Activated CD4-positive, alpha-beta T cell treated with anti-CD3 and anti-CD28 coated beads, Interleukin-2, amount 10 ng/mL, durations not matched to agents 24 days and 14 days (primary cell): ENCODE measurements at regions not wholly inside any gene's neighbourhood (a gene's known extent, or its start where the extent isn't known, plus 50 kb on each side); places are given as distances from the start of the nearest gene placed in this dataset.

ENCODE experiments used
- DNase-seq: peaks from one replicate; pipeline ENCODE4 v3.0.0; 2022
- H3K27ac Mint-ChIP-seq: one replicate; pipeline ENCODE4 v1.8.0; 2022; ENCODE audit warnings: mild to moderate bottlenecking, mixed read lengths
- H3K27me3 Mint-ChIP-seq: one replicate; pipeline ENCODE4 v1.8.0; 2022; ENCODE audit warnings: mixed read lengths
- H3K36me3 Mint-ChIP-seq: one replicate; pipeline ENCODE4 v1.8.0; 2022; ENCODE audit warnings: low read depth, mild to moderate bottlenecking, mixed read lengths
- H3K4me1 Mint-ChIP-seq: one replicate; pipeline ENCODE4 v1.8.0; 2021; ENCODE audit warnings: mixed read lengths
- H3K4me3 Mint-ChIP-seq: one replicate; pipeline ENCODE4 v1.8.0; 2022; ENCODE audit warnings: mild to moderate bottlenecking, moderate library complexity, mixed read lengths
- H3K9me3 Mint-ChIP-seq: one replicate; pipeline ENCODE4 v1.8.0; 2021; ENCODE audit warnings: mixed read lengths
- intact Hi-C: fragments of 100-400 bp; cut with micrococcal nuclease; formaldehyde crosslinking; loops from one replicate; pipeline ENCODE4 v1.15.1; 2023

DNA sequence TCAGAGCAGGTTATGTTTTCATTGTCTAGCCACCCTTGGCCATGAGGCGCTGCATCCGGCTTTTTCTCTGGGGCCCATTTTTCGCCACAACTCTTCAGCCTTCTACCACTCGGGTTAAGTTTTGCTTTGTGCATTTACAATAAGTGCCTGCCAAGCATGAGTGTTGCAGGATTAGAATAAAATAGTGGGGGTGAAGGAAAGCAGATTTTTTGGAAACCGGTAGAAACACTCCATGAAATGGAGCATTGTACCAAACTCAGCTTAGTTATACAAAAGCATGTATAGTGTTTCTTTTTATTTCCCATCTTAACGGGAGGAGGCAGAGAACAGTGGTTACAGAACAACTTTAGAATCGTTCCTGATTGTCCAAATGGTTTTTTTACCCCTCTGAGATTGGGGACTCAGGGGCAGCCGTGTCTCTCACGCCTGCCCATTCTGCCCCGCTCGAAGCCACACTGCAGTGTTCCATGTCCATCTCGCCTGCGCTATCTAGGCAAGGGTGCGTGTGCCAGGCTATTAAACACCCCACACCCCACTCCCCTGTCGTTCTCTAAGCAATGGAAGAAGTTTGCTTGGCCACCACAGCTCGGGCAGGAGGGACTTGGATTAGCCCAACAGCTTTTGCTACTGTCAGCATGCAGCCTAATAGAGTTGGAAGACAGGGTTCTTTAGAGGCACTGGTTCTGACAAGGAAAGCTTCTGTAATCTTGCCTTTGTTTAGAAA, 268.8 kb upstream of the WWC1 start:
- intact Hi-C loops = no loop called here
- DNase-seq = no peak
- Mint-ChIP-seq H3K4me3 (no peak overlapping the region), H3K27ac (no peak overlapping the region), H3K27me3 (peaks cover 9% of the 10 kb centered on the region), H3K36me3 (no peaks in the 10 kb centered on the region), H3K4me1 (no peaks in the 10 kb centered on the region), H3K9me3 (no peaks in the 10 kb centered on the region)

DNA sequence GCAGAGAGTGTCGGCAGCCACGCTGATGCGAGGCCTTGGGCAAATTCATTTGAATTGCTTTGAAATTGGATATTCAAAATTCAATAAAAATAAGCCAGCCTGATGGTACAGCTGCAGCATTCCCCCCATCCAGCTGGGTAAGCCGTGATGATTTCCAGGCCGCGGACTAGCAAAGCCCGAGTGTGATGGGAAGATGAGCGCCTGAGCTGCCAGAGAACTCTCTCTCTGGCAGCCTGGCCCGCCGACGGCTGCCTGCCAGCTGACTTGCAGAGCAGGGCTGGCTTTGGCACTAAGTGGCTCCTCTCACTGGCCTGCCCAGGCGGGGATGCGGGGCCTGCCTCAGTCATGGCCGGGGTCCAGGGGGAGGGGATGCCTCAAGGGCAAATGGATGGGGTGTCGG, 268.3 kb upstream of the WWC1 start:
- intact Hi-C loops = no loop called here
- H3K36me3 Mint-ChIP-seq = no peaks in the 10 kb centered on the region
- peaks cover 9% of the 10 kb centered on the region for H3K27me3 Mint-ChIP-seq
- no peak for DNase-seq
- no peak overlapping the region for H3K4me3 Mint-ChIP-seq
- no peak overlapping the region for H3K27ac Mint-ChIP-seq
- H3K9me3 Mint-ChIP-seq = no peaks in the 10 kb centered on the region
- H3K4me1 Mint-ChIP-seq = no peaks in the 10 kb centered on the region

DNA sequence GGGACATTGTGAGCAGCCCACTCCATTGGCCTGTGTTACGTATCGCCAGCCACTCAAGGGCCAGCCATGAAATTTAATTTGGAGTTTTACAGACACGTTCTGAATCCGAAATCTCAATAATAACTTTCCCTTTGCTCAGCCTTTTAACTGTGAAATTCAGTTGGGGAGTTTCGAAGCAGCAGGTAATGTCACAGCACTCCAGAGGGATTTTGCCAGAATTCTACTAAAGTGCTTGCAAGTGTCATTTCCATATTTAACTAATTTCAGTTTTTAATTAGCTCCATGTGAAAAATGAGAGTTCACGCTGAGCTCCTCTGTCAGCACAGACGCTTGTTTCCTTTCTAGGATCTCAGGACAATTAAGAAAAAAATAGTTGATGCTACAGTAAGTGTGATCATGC, 267.1 kb upstream of the WWC1 start:
- Mint-ChIP-seq H3K9me3 (no peaks in the 10 kb centered on the region), H3K36me3 (no peaks in the 10 kb centered on the region), H3K27me3 (peaks cover 7% of the 10 kb centered on the region), H3K4me3 (no peak overlapping the region), H3K27ac (no peak overlapping the region), H3K4me1 (no peaks in the 10 kb centered on the region)
- DNase-seq = no peak
- intact Hi-C loops = no loop called here

DNA sequence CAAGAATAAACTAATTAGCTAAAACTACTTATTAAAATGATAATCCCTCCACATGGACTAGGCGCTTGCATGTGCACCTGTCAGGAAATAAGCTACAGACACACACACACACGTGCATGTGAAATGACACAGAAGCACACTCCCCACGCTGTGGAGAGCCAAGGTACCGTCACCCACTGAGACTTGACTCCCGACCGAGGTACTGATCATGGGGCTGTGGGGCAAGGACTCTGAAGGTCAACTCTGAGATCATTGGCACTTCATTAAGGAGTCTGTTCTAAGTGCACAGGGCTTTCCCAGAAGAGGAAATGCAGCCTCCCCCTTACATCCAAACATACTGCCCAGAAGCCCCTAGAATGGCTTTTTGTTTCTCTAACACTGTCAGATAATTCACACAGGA, 264.4 kb upstream of the WWC1 start:
- intact Hi-C loops = no loop called here
- Mint-ChIP-seq H3K4me1 (no peaks in the 10 kb centered on the region), H3K27me3 (no peaks in the 10 kb centered on the region), H3K9me3 (no peaks in the 10 kb centered on the region), H3K27ac (no peak overlapping the region), H3K36me3 (no peaks in the 10 kb centered on the region), H3K4me3 (no peak overlapping the region)
- no peak for DNase-seq

DNA sequence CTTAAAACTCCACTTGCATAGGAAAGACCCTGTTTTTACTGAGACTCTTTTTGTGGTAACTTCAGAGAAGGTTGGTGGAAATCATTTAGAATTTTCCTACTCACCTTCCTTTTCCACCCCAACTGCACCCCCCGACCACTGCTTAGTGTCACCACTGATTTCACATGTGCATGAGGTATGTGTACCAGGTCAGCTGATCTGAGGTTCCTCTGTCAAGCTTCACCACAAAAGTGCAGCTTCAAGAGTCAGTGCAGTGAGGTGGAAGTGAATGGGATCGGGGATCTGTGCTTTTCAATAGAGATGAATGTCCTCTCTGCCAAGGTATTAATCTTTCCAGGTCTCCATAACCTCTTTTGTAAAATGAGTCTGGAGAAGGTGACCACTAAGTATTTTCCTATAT, 260.5 kb upstream of the WWC1 start:
- Mint-ChIP-seq H3K4me3 (no peak overlapping the region), H3K4me1 (no peaks in the 10 kb centered on the region), H3K9me3 (no peaks in the 10 kb centered on the region), H3K27me3 (no peaks in the 10 kb centered on the region), H3K27ac (no peak overlapping the region), H3K36me3 (no peaks in the 10 kb centered on the region)
- intact Hi-C loops = no loop called here
- DNase-seq = no peak

DNA sequence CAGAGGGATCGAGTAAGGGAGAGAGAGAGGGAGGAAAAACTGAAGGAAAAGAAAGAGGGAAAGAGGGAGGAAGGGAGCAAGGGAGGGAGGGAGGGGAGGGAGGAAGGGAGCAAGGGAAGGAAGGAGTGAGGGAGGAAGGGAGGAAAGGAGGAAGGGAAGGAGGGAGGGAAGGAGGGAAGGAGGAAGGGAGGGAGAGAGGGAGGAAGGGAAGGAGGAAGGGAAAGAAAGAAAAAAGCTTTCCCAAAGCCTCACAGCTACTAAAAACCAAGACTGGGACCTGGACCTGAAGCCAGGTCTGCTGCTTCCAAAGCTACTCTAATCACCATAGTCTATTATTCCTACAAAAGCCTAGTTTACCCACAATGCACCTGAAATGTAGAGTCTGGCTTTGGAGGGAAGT, 259.8 kb upstream of the WWC1 start:
- Mint-ChIP-seq H3K27me3 (no peaks in the 10 kb centered on the region), H3K36me3 (no peaks in the 10 kb centered on the region), H3K9me3 (no peaks in the 10 kb centered on the region)

DNA sequence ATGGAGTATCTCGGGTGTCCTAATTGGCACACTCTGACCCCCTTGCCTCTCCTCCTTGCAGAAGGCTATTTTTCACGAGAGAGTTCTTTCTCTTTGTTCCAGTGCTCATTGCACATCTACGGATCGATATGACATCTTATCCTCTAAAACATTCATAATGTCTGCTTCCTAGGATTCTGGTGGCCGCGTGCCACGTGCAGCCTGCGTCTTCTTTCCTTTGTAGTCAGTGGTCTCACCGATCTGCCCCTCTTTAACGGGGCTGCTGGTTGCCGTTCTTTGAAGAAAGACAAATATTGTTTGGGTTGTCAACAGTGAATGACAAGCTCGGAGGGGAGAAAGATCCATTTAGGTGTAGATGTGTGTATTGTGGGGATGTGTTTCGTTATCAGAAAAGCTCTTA, 252.4 kb upstream of the WWC1 start:
- intact Hi-C loops = no loop called here
- H3K9me3 Mint-ChIP-seq = no peaks in the 10 kb centered on the region
- H3K27me3 Mint-ChIP-seq = peaks cover 1% of the 10 kb centered on the region
- H3K27ac Mint-ChIP-seq = no peak overlapping the region
- DNase-seq = no peak
- no peaks in the 10 kb centered on the region for H3K36me3 Mint-ChIP-seq
- no peak overlapping the region for H3K4me3 Mint-ChIP-seq
- H3K4me1 Mint-ChIP-seq = no peaks in the 10 kb centered on the region

More for the DNA sequence above, 259.8 kb upstream of the WWC1 start:
- Mint-ChIP-seq H3K4me1 (no peaks in the 10 kb centered on the region), H3K27ac (no peak overlapping the region), H3K4me3 (no peak overlapping the region)
- intact Hi-C loops = no loop called here
- DNase-seq = no peak

DNA sequence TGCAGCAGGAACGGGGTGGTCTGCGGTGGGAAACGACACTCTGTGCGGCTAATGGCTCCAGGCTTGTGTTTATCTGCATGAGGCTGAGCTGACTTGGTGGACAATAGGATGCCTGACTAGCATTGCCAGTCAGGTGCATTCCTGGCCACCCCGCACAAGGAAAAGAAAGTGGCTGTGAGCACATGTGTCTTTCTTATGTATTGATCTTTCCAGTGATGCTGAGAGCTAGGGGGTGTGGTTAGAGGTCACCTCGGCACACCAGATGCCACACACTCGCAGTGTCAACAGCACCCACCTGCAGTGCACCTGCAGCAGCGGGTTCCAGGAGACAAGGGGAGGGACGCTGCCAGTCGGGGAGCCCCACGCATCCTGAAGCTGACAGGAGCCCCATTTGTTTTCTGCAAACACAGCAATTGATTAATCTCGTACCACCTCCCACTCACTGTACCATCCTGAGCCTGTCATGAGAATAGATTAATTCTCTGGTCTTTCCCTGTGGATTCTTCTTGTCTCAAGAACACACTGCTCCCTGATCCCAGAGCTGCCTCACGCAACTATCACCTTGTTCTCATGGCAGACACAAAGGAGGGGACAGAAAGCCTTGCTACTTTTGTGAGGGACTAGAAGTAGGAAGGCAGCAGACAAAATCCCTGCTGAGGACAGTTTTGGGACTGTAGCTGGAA, 251.7 kb upstream of the WWC1 start:
- no peaks in the 10 kb centered on the region for H3K9me3 Mint-ChIP-seq
- intact Hi-C loops = no loop called here
- H3K27me3 Mint-ChIP-seq = peaks cover 1% of the 10 kb centered on the region
- H3K4me1 Mint-ChIP-seq = no peaks in the 10 kb centered on the region
- DNase-seq = no peak
- H3K27ac Mint-ChIP-seq = no peak overlapping the region
- no peak overlapping the region for H3K4me3 Mint-ChIP-seq
- no peaks in the 10 kb centered on the region for H3K36me3 Mint-ChIP-seq

DNA sequence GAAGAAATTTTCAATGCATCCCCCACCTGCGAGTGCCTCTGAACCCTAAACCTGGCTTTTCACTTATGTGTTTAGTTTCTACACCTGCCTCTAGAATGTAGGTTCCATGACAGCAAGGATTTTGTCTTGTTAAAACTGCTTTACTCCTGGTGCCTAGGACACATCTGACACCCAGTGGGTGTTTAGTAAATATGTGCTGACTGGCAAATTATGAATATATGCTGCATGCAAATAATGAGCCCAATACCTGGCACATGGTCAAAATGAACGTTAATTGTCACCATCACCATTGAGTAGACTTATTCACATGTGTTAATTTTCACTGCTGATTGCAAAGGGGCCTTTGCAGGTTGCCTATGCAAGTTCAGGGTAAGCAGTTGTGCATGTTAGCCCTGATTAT, 249.9 kb upstream of the WWC1 start:
- intact Hi-C loops = no loop called here
- no peaks in the 10 kb centered on the region for H3K4me1 Mint-ChIP-seq
- H3K36me3 Mint-ChIP-seq = no peaks in the 10 kb centered on the region
- no peaks in the 10 kb centered on the region for H3K9me3 Mint-ChIP-seq
- H3K27me3 Mint-ChIP-seq = peaks cover 1% of the 10 kb centered on the region
- no peak overlapping the region for H3K27ac Mint-ChIP-seq
- no peak for DNase-seq
- H3K4me3 Mint-ChIP-seq = no peak overlapping the region

DNA sequence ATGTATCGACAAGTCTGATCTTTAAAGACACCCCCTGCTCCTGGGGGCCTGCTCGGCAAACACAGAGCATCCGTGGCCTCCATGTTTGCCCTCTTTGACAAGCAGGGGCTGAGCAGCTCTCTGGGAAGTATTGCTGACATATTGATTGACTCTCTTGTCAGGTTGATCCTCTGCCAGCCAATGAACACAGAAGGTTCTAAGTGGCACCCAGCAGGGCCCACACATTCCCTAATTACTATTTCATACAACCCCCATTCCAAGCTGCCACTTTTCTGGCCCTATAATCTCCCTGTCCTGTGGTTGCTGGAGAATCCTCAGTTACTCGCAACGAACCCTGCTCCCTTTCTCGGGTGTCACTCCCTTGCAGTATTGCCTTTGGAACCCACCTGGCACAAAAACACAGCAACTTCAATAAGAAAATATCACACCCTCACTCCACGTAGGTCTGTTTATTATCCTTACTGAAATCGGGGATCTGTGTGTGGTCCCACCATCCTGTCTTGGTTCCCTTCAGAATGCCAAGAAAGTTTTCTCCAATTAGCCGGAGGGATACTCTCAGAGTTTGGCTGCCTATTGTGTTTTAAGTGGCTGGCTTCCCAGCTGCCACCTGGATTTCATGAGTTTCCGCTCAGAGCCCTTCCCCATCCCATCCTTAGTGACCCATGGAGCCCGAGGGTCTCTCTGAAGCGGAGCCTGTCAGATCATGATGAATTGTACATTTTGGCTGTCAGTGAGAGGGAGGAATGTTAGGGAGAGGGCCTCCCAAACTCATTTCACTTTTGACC, 249.0 kb upstream of the WWC1 start:
- intact Hi-C loops = no loop called here
- Mint-ChIP-seq H3K4me3 (no peak overlapping the region), H3K9me3 (no peaks in the 10 kb centered on the region), H3K27me3 (no peaks in the 10 kb centered on the region), H3K36me3 (no peaks in the 10 kb centered on the region), H3K27ac (no peak overlapping the region), H3K4me1 (no peaks in the 10 kb centered on the region)
- no peak for DNase-seq

DNA sequence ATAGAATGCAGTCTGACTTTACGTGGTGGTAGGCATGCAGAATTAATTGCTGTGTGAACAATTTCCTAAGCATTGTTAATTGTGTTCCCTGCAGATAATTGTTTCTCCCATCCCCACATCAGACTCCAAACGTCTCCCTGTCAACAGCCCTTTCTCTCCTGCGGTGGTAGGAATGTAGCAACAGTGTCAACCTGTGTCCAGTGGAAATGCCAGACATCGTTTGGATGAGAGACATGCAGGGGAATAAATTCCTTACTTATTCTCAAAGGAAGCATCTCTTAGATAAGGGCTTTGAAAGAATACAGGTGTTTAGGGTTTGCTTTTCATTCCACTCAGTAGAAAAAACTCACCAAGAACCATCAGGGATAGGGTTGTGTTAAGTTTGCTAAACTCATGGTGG, 245.3 kb upstream of the WWC1 start:
- H3K9me3 Mint-ChIP-seq = no peaks in the 10 kb centered on the region
- H3K4me1 Mint-ChIP-seq = no peaks in the 10 kb centered on the region
- H3K36me3 Mint-ChIP-seq = no peaks in the 10 kb centered on the region
- H3K27me3 Mint-ChIP-seq = no peaks in the 10 kb centered on the region
- intact Hi-C loops = no loop called here
- H3K27ac Mint-ChIP-seq = no peak overlapping the region
- no peak overlapping the region for H3K4me3 Mint-ChIP-seq
- no peak for DNase-seq

DNA sequence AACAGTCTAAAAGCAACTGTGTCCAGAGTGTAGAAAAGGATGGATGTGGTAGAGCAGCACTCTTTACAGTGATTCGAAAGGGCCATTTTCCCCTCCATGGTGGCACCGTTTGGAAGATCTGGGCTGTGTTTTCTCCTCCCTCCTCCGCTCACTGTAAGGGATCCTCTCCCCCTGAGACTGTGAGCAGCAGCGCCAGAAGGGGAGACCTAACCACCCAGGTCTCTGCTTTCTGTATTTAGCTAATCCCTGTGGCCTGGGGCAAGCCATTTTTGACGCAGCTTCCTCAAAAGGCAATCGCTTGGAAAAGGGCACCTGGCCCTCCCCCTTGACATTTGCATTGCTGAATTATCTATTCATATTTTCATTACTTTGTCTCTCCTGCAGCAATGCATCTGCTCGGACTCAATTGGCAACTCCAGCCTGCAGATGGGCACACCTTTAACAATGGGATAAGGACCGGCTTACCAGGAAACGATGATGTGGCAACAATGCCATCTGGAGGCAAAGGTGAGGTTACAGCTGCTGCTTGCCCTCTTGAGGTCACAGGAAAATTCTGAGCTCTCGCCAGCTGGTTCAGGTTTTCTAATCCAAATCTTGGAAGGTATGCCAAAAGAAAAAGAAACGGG, 244.3 kb upstream of the WWC1 start:
- Mint-ChIP-seq H3K4me3 (no peak overlapping the region), H3K27ac (no peak overlapping the region), H3K27me3 (no peaks in the 10 kb centered on the region), H3K9me3 (no peaks in the 10 kb centered on the region), H3K4me1 (no peaks in the 10 kb centered on the region), H3K36me3 (no peaks in the 10 kb centered on the region)
- peak; percentile 56 for DNase-seq
- intact Hi-C loops = no loop called here

DNA sequence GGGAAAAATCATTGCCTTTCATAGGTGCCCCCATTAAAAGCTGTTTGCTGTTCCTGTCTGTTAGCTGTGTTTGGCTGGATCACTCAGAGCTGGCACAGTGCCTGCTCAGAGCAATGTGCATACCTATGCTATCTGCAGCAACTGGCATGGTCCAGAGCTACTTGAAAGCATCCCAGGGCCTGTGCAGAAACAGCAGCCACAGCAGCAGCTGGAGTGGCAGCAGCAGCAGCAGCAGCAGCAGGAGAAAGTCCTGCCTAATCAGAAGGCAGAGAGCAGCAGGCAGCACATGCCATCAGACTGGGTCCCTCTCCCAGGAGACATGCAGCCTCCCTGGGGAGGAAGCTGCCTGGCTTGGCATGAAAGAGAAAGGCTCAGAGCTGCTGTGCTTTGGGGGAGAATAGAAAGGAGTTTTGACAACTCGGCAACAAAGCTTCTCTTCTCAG, 243.8 kb upstream of the WWC1 start:
- intact Hi-C loops = no loop called here
- Mint-ChIP-seq H3K27me3 (no peaks in the 10 kb centered on the region), H3K36me3 (no peaks in the 10 kb centered on the region), H3K27ac (no peak overlapping the region), H3K4me1 (no peaks in the 10 kb centered on the region), H3K9me3 (no peaks in the 10 kb centered on the region), H3K4me3 (no peak overlapping the region)
- DNase-seq = no peak

DNA sequence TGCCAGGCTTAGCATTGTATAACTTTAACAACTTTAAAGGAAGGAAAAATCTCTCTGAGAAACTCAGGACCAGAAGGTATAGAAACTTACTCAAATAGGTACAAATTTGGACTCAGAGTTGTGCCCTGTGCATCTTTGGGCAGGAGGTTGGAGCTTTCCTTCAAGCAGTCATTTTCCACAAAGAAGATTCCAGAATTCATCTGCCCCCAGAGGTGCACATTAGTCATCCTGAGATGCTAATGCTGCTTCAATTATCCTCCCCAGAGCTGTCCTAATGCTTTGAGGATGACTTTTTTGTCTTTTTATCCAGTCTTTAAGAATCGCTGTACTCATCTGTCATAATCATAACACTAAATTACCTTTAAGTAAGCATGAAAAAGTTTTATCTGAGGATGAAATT, 243.0 kb upstream of the WWC1 start:
- intact Hi-C loops = no loop called here
- no peak overlapping the region for H3K27ac Mint-ChIP-seq
- no peaks in the 10 kb centered on the region for H3K27me3 Mint-ChIP-seq
- DNase-seq = no peak
- no peaks in the 10 kb centered on the region for H3K36me3 Mint-ChIP-seq
- no peaks in the 10 kb centered on the region for H3K4me1 Mint-ChIP-seq
- H3K9me3 Mint-ChIP-seq = no peaks in the 10 kb centered on the region
- no peak overlapping the region for H3K4me3 Mint-ChIP-seq
